H1 (cell line): ENCODE measurements at regions not wholly inside any gene's neighbourhood (a gene's known extent, or its start where the extent isn't known, plus 50 kb on each side); places are given as distances from the start of the nearest gene placed in this dataset.

Source experiments
- CTCF ChIA-PET: fragments of 300-600 bp; sonication (Branson Sonifier 250); formaldehyde crosslinking; loops from one replicate; lab custom pipeline; 2021; ENCODE audit not compliant: partially characterized antibody; lab: Charles Lee
- POLR2A ChIA-PET: fragments of 300-600 bp; sonication (Branson Sonifier 250); formaldehyde crosslinking; loops from one replicate; lab custom pipeline; 2021; ENCODE audit warnings: inconsistent platforms; ENCODE audit not compliant: partially characterized antibody; lab: Charles Lee
- DNase-seq, 2 experiments: peaks; one replicate each; pipeline versions ENCODE4 v3.0.0 to v3.0.0-alpha.2; 2010 to 2022; ENCODE audit warnings: low spot score in 2 of 2, low read depth in 1 of 2, mixed read lengths in 1 of 2
- FAIRE-seq: peaks from 2 replicates; lab custom pipeline; 2011; peaks lifted over from hg19 to GRCh38; lab: Jason Lieb, UNC
- H2AFZ ChIP-seq: 2 replicates; pipeline ENCODE4 v1.8.1; 2012; ENCODE audit warnings: low read length, inconsistent platforms
- H2AK5ac ChIP-seq: 2 replicates; pipeline ENCODE4 v1.6.1; 2013; ENCODE audit warnings: low read depth, low read length
- H2BK120ac ChIP-seq: replicated peaks from 2 replicates; pipeline ENCODE3; 2013; ENCODE audit warnings: low read depth, low read length, inconsistent platforms
- H2BK12ac ChIP-seq: 2 replicates; pipeline ENCODE4 v1.6.1; 2013; ENCODE audit warnings: low read depth, low read length
- H2BK15ac ChIP-seq: 2 replicates; pipeline ENCODE4 v1.6.1; 2013; ENCODE audit warnings: low read length
- H2BK20ac ChIP-seq: 2 replicates; pipeline ENCODE4 v1.6.1; 2013; ENCODE audit warnings: low read length
- H2BK5ac ChIP-seq: 2 replicates; pipeline ENCODE4 v1.6.1; 2013; ENCODE audit warnings: low read depth, low read length
- H3K14ac ChIP-seq: 2 replicates; pipeline ENCODE4 v1.6.1; 2013; ENCODE audit warnings: inconsistent platforms; ENCODE audit not compliant: insufficient read length
- H3K18ac ChIP-seq: 2 replicates; pipeline ENCODE4 v1.6.1; 2013; ENCODE audit warnings: low read length; ENCODE audit errors: extremely low read depth
- H3K23ac ChIP-seq: 2 replicates; pipeline ENCODE4 v1.6.1; 2013; ENCODE audit warnings: inconsistent platforms; ENCODE audit not compliant: insufficient read length
- H3K23me2 ChIP-seq: 2 replicates; pipeline ENCODE4 v1.6.1; 2013; ENCODE audit warnings: low read depth, low read length
- H3K27ac ChIP-seq: 2 replicates; pipeline ENCODE4 v1.6.1; 2011; ENCODE audit warnings: low read depth, low read length, inconsistent platforms
- H3K27me3 ChIP-seq, 4 experiments: replicated peaks in 1 of 4; 1 replicate in 1 of 4; 2 replicates in 3 of 4; pipeline versions ENCODE4 v1.6.1 to v1.8.1; 2011 to 2013; ENCODE audit warnings: low read length in 3 of 4, mild to moderate bottlenecking in 3 of 4, inconsistent platforms in 2 of 4, mixed read lengths in 2 of 4, moderate library complexity in 1 of 4; ENCODE audit not compliant: control insufficient read depth in 3 of 4, insufficient read depth in 3 of 4; ENCODE audit errors: extremely low read depth in 1 of 4
- H3K36me3 ChIP-seq, 4 experiments: 2 replicates each; pipeline versions ENCODE4 v1.6.1 to v1.8.1; 2011 to 2013; ENCODE audit warnings: mild to moderate bottlenecking in 4 of 4, low read length in 3 of 4, moderate library complexity in 2 of 4, control low read depth in 1 of 4, inconsistent platforms in 1 of 4; ENCODE audit not compliant: insufficient read depth in 4 of 4, control insufficient read depth in 2 of 4
- H3K4ac ChIP-seq: replicated peaks from 2 replicates; pipeline ENCODE3; 2013; ENCODE audit warnings: low read length, low read depth, mixed read lengths, inconsistent platforms; ENCODE audit not compliant: insufficient read length
- H3K4me1 ChIP-seq, 4 experiments: replicated peaks in 1 of 4; 1 replicate in 1 of 4; 2 replicates in 3 of 4; pipeline versions ENCODE4 v1.6.1 to v1.8.1; 2011 to 2013; ENCODE audit warnings: low read length in 3 of 4, inconsistent platforms in 2 of 4, mixed read lengths in 1 of 4; ENCODE audit not compliant: insufficient read depth in 4 of 4, control insufficient read depth in 3 of 4
- H3K4me2 ChIP-seq, 2 experiments: 2 replicates each; pipeline versions ENCODE4 v1.6.1 to v1.8.1; 2011 to 2013; ENCODE audit warnings: low read depth in 2 of 2, low read length in 2 of 2, control low read depth in 1 of 2, inconsistent platforms in 1 of 2, mild to moderate bottlenecking in 1 of 2; ENCODE audit not compliant: insufficient read depth in 1 of 2
- H3K4me3 ChIP-seq, 4 experiments: fragments of 200-600, 300-600 bp in 1 of 4; sonication (generic), shearing (Covaris generic), sonication (Bioruptor Twin) in 1 of 4; 2 replicates each; pipeline versions ENCODE4 v1.5.1 to v1.8.1; 2011 to 2016; ENCODE audit warnings: low read length in 4 of 4, low read depth in 3 of 4, control low read depth in 2 of 4, inconsistent platforms in 2 of 4, mild to moderate bottlenecking in 2 of 4, mixed read lengths in 1 of 4, moderate library complexity in 1 of 4; ENCODE audit not compliant: insufficient read depth in 2 of 4; ENCODE audit errors: extremely low read depth in 1 of 4
- H3K56ac ChIP-seq: replicated peaks from 2 replicates; pipeline ENCODE3; 2013; ENCODE audit warnings: low read depth, mild to moderate bottlenecking, mixed read lengths, low read length, inconsistent platforms; ENCODE audit not compliant: insufficient read length
- H3K79me1 ChIP-seq: 2 replicates; pipeline ENCODE4 v1.6.1; 2013; ENCODE audit warnings: low read depth, low read length, control low read depth
- H3K79me2 ChIP-seq, 2 experiments: 2 replicates each; pipeline versions ENCODE4 v1.6.1 to v1.8.1; 2012 to 2013; ENCODE audit warnings: low read length in 2 of 2, mild to moderate bottlenecking in 2 of 2, inconsistent platforms in 1 of 2; ENCODE audit not compliant: insufficient read depth in 2 of 2, control insufficient read depth in 1 of 2
- H3K9ac ChIP-seq, 4 experiments: replicated peaks in 1 of 4; 1 replicate in 1 of 4; 2 replicates in 3 of 4; pipeline versions ENCODE4 v1.6.1 to v1.8.1; 2011 to 2013; ENCODE audit warnings: low read depth in 3 of 4, low read length in 3 of 4, control low read depth in 2 of 4, mild to moderate bottlenecking in 2 of 4, moderate library complexity in 2 of 4, inconsistent platforms in 1 of 4; ENCODE audit errors: extremely low read depth in 1 of 4
- H3K9me3 ChIP-seq, 2 experiments: 2 replicates each; pipeline versions ENCODE4 v1.6.1 to v1.8.1; 2012 to 2013; ENCODE audit warnings: mild to moderate bottlenecking in 2 of 2, moderate library complexity in 2 of 2, control low read depth in 1 of 2, inconsistent platforms in 1 of 2, low read depth in 1 of 2, low read length in 1 of 2, mixed read lengths in 1 of 2; ENCODE audit not compliant: insufficient read depth in 2 of 2
- H4K20me1 ChIP-seq, 2 experiments: replicated peaks in 1 of 2; 2 replicates each; pipeline versions ENCODE3 to v1.8.1; 2011 to 2013; ENCODE audit warnings: inconsistent platforms in 2 of 2, low read length in 2 of 2, mild to moderate bottlenecking in 1 of 2; ENCODE audit not compliant: insufficient read depth in 2 of 2, control insufficient read depth in 1 of 2
- H4K5ac ChIP-seq: 2 replicates; pipeline ENCODE4 v1.6.1; 2013; ENCODE audit warnings: low read length, low read depth, mixed read lengths, inconsistent platforms; ENCODE audit not compliant: insufficient read length
- H4K8ac ChIP-seq: 2 replicates; pipeline ENCODE4 v1.8.0; 2013; ENCODE audit warnings: mild to moderate bottlenecking, moderate library complexity, low read length, inconsistent platforms; ENCODE audit not compliant: insufficient read depth; ENCODE audit errors: extremely low read depth
- H4K91ac ChIP-seq: replicated peaks from 2 replicates; pipeline ENCODE3; 2013; ENCODE audit warnings: low read length, mixed read lengths, inconsistent platforms; ENCODE audit not compliant: insufficient read length
- SP1 ChIP-seq: IDR thresholded peaks from 2 replicates; pipeline ENCODE4 v1.6.1; 2011; ENCODE audit warnings: low read depth, low read length

DNA sequence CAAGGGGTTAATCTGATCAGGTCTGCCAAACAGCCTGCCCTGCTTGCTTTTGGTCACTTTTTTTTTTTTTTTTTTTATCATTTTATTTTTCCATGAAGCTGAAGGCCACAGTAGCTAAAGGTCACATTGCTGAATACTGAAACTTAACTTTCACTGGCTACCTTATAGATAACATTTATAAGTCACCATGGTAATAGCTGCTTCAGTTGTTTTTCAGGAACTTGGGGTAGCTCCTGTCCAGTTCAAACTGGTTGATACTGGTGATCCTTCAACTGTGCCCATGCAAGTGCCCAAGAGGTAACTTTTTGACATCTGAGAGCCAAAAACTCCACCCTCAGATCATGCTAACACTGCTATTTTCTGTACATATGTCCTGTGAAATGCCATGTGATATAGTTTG is 68.3 kb upstream of the RGS7BP start:
- Histone ChIP-seq H2AFZ (no peak overlapping the region), H3K36me3 (no peaks in the 10 kb centered on the region), H3K4ac (no peak overlapping the region), H3K9me3 (no peaks in the 10 kb centered on the region), H2BK5ac (no peak overlapping the region)
- no peak for TF ChIP-seq SP1
- TF ChIP-seq, all 59 proteins: peak for 0
- no peak for DNase-seq
- Histone ChIP-seq H4K8ac (no peak overlapping the region), H4K5ac (no peak overlapping the region), H3K4me2 (no peak overlapping the region), H3K56ac (no peak overlapping the region), H4K91ac (no peak overlapping the region), H3K79me1 (no peaks in the 10 kb centered on the region), H3K18ac (no peak overlapping the region), H3K27me3 (no peaks in the 10 kb centered on the region), H3K23me2 (no peaks in the 10 kb centered on the region), H2BK120ac (no peak overlapping the region), H2BK15ac (no peak overlapping the region), H3K27ac (no peak overlapping the region), H4K20me1 (no peaks in the 10 kb centered on the region), H3K14ac (no peak overlapping the region), H2BK12ac (no peak overlapping the region), H3K4me3 (no peak overlapping the region), H3K9ac (no peak overlapping the region), H3K4me1 (no peaks in the 10 kb centered on the region), H2AK5ac (no peak overlapping the region), H3K79me2 (no peaks in the 10 kb centered on the region), H3K23ac (no peak overlapping the region), H2BK20ac (no peak overlapping the region)
- CTCF ChIA-PET = no interaction called here
- POLR2A ChIA-PET = no interaction called here
- FAIRE-seq = no peak
